ENCODE measurements at regions not wholly inside any gene's neighbourhood (a gene's known extent, or its start where the extent isn't known, plus 50 kb on each side); places are given as distances from the start of the nearest gene placed in this dataset.

- H3K36me3 ChIP-seq (ENCODE audit: control insufficient read depth in 2 of 2, insufficient read depth in 2 of 2, low read length in 2 of 2), result no peaks in the 10 kb centered on the region
- no peak overlapping the region for H3K9ac ChIP-seq (ENCODE audit: low read length in 2 of 2)
- H3K27ac ChIP-seq (ENCODE audit: low read length), result no peak overlapping the region
- H3K9me3 ChIP-seq (ENCODE audit: control insufficient read depth in 2 of 2, low read length in 2 of 2), result no peaks in the 10 kb centered on the region
- no peaks in the 10 kb centered on the region for H3K4me1 ChIP-seq (ENCODE audit: control insufficient read depth, insufficient read depth, low read length)
- no peak overlapping the region for H3K4me3 ChIP-seq (ENCODE audit: low read length in 2 of 2)
- no peaks in the 10 kb centered on the region for H3K27me3 ChIP-seq (ENCODE audit: control insufficient read depth in 1 of 2, insufficient read depth in 2 of 2, low read length in 2 of 2)
Measured at GRCh38 chr6:81484251-81484650, 268.2 kb downstream of the TENT5A start.

- Histone ChIP-seq H3K9me3 (ENCODE audit: control insufficient read depth in 2 of 2, low read length in 2 of 2) (no peaks in the 10 kb centered on the region), H3K9ac (ENCODE audit: low read length in 2 of 2) (no peak overlapping the region), H3K4me3 (ENCODE audit: low read length in 2 of 2) (no peak overlapping the region), H3K27ac (ENCODE audit: low read length) (no peak overlapping the region), H3K27me3 (ENCODE audit: control insufficient read depth in 1 of 2, insufficient read depth in 2 of 2, low read length in 2 of 2) (no peaks in the 10 kb centered on the region), H3K4me1 (ENCODE audit: control insufficient read depth, insufficient read depth, low read length) (no peaks in the 10 kb centered on the region), H3K36me3 (ENCODE audit: control insufficient read depth in 2 of 2, insufficient read depth in 2 of 2, low read length in 2 of 2) (no peaks in the 10 kb centered on the region)
Measured at GRCh38 chr6:81480139-81480538, 272.3 kb downstream of the TENT5A start.

- Histone ChIP-seq H3K9me3 (ENCODE audit: control insufficient read depth in 2 of 2, low read length in 2 of 2) (no peaks in the 10 kb centered on the region), H3K27me3 (ENCODE audit: control insufficient read depth in 1 of 2, insufficient read depth in 2 of 2, low read length in 2 of 2) (no peaks in the 10 kb centered on the region), H3K4me3 (ENCODE audit: low read length in 2 of 2) (no peak overlapping the region), H3K36me3 (ENCODE audit: control insufficient read depth in 2 of 2, insufficient read depth in 2 of 2, low read length in 2 of 2) (no peaks in the 10 kb centered on the region), H3K9ac (ENCODE audit: low read length in 2 of 2) (no peak overlapping the region), H3K27ac (ENCODE audit: low read length) (no peak overlapping the region), H3K4me1 (ENCODE audit: control insufficient read depth, insufficient read depth, low read length) (no peaks in the 10 kb centered on the region)
Measured at GRCh38 chr6:81476881-81477280, 275.6 kb downstream of the TENT5A start.

GRCh38 chr6:81475646-81476045 lies 276.8 kb downstream of the TENT5A start:
- Histone ChIP-seq H3K9me3 (ENCODE audit: control insufficient read depth in 2 of 2, low read length in 2 of 2) (no peaks in the 10 kb centered on the region), H3K27ac (ENCODE audit: low read length) (no peak overlapping the region), H3K27me3 (ENCODE audit: control insufficient read depth in 1 of 2, insufficient read depth in 2 of 2, low read length in 2 of 2) (no peaks in the 10 kb centered on the region), H3K36me3 (ENCODE audit: control insufficient read depth in 2 of 2, insufficient read depth in 2 of 2, low read length in 2 of 2) (no peaks in the 10 kb centered on the region), H3K4me1 (ENCODE audit: control insufficient read depth, insufficient read depth, low read length) (no peaks in the 10 kb centered on the region), H3K4me3 (ENCODE audit: low read length in 2 of 2) (no peak overlapping the region), H3K9ac (ENCODE audit: low read length in 2 of 2) (no peak overlapping the region)

- Histone ChIP-seq H3K27me3 (ENCODE audit: control insufficient read depth in 1 of 2, insufficient read depth in 2 of 2, low read length in 2 of 2) (no peaks in the 10 kb centered on the region), H3K36me3 (ENCODE audit: control insufficient read depth in 2 of 2, insufficient read depth in 2 of 2, low read length in 2 of 2) (no peaks in the 10 kb centered on the region), H3K27ac (ENCODE audit: low read length) (no peak overlapping the region), H3K9me3 (ENCODE audit: control insufficient read depth in 2 of 2, low read length in 2 of 2) (no peaks in the 10 kb centered on the region), H3K4me3 (ENCODE audit: low read length in 2 of 2) (no peak overlapping the region), H3K9ac (ENCODE audit: low read length in 2 of 2) (no peak overlapping the region), H3K4me1 (ENCODE audit: control insufficient read depth, insufficient read depth, low read length) (no peaks in the 10 kb centered on the region)
Measured at GRCh38 chr6:81465859-81466258, 286.6 kb downstream of the TENT5A start.

GRCh38 chr6:81456416-81456815 lies 296.1 kb downstream of the TENT5A start:
- H3K27me3 ChIP-seq (ENCODE audit: control insufficient read depth in 1 of 2, insufficient read depth in 2 of 2, low read length in 2 of 2), result no peaks in the 10 kb centered on the region
- H3K27ac ChIP-seq (ENCODE audit: low read length), result no peak overlapping the region
- H3K4me1 ChIP-seq (ENCODE audit: control insufficient read depth, insufficient read depth, low read length), result no peaks in the 10 kb centered on the region
- H3K4me3 ChIP-seq (ENCODE audit: low read length in 2 of 2), result no peak overlapping the region
- H3K9me3 ChIP-seq (ENCODE audit: control insufficient read depth in 2 of 2, low read length in 2 of 2), result no peaks in the 10 kb centered on the region
- no peaks in the 10 kb centered on the region for H3K36me3 ChIP-seq (ENCODE audit: control insufficient read depth in 2 of 2, insufficient read depth in 2 of 2, low read length in 2 of 2)
- no peak overlapping the region for H3K9ac ChIP-seq (ENCODE audit: low read length in 2 of 2)

- H3K4me3 ChIP-seq (ENCODE audit: low read length in 2 of 2), result no peak overlapping the region
- no peak overlapping the region for H3K27ac ChIP-seq (ENCODE audit: low read length)
- H3K36me3 ChIP-seq (ENCODE audit: control insufficient read depth in 2 of 2, insufficient read depth in 2 of 2, low read length in 2 of 2), result no peaks in the 10 kb centered on the region
- H3K9me3 ChIP-seq (ENCODE audit: control insufficient read depth in 2 of 2, low read length in 2 of 2), result no peaks in the 10 kb centered on the region
- no peaks in the 10 kb centered on the region for H3K27me3 ChIP-seq (ENCODE audit: control insufficient read depth in 1 of 2, insufficient read depth in 2 of 2, low read length in 2 of 2)
- no peaks in the 10 kb centered on the region for H3K4me1 ChIP-seq (ENCODE audit: control insufficient read depth, insufficient read depth, low read length)
- H3K9ac ChIP-seq (ENCODE audit: low read length in 2 of 2), result no peak overlapping the region
Measured at GRCh38 chr6:81455641-81456040, 296.8 kb downstream of the TENT5A start.

GRCh38 chr6:81451787-81452186 lies 300.7 kb downstream of the TENT5A start:
- H3K4me3 ChIP-seq (ENCODE audit: low read length in 2 of 2), result no peak overlapping the region
- no peaks in the 10 kb centered on the region for H3K27me3 ChIP-seq (ENCODE audit: control insufficient read depth in 1 of 2, insufficient read depth in 2 of 2, low read length in 2 of 2)
- H3K27ac ChIP-seq (ENCODE audit: low read length), result no peak overlapping the region
- no peaks in the 10 kb centered on the region for H3K4me1 ChIP-seq (ENCODE audit: control insufficient read depth, insufficient read depth, low read length)
- H3K9me3 ChIP-seq (ENCODE audit: control insufficient read depth in 2 of 2, low read length in 2 of 2), result no peaks in the 10 kb centered on the region
- H3K36me3 ChIP-seq (ENCODE audit: control insufficient read depth in 2 of 2, insufficient read depth in 2 of 2, low read length in 2 of 2), result no peaks in the 10 kb centered on the region
- no peak overlapping the region for H3K9ac ChIP-seq (ENCODE audit: low read length in 2 of 2)

GRCh38 chr6:81450180-81450579 lies 302.3 kb downstream of the TENT5A start:
- Histone ChIP-seq H3K4me3 (ENCODE audit: low read length in 2 of 2) (no peak overlapping the region), H3K27ac (ENCODE audit: low read length) (no peak overlapping the region), H3K4me1 (ENCODE audit: control insufficient read depth, insufficient read depth, low read length) (no peaks in the 10 kb centered on the region), H3K27me3 (ENCODE audit: control insufficient read depth in 1 of 2, insufficient read depth in 2 of 2, low read length in 2 of 2) (no peaks in the 10 kb centered on the region), H3K36me3 (ENCODE audit: control insufficient read depth in 2 of 2, insufficient read depth in 2 of 2, low read length in 2 of 2) (no peaks in the 10 kb centered on the region), H3K9me3 (ENCODE audit: control insufficient read depth in 2 of 2, low read length in 2 of 2) (no peaks in the 10 kb centered on the region), H3K9ac (ENCODE audit: low read length in 2 of 2) (no peak overlapping the region)

GRCh38 chr6:81446509-81446908 lies 306.0 kb downstream of the TENT5A start:
- H3K4me3 ChIP-seq (ENCODE audit: low read length in 2 of 2), result no peak overlapping the region
- no peak overlapping the region for H3K9ac ChIP-seq (ENCODE audit: low read length in 2 of 2)
- no peak overlapping the region for H3K27ac ChIP-seq (ENCODE audit: low read length)
- H3K27me3 ChIP-seq (ENCODE audit: control insufficient read depth in 1 of 2, insufficient read depth in 2 of 2, low read length in 2 of 2), result no peaks in the 10 kb centered on the region
- no peaks in the 10 kb centered on the region for H3K4me1 ChIP-seq (ENCODE audit: control insufficient read depth, insufficient read depth, low read length)
- peaks cover 0 to 1% of the 10 kb centered on the region in 2 donors for H3K9me3 ChIP-seq (ENCODE audit: control insufficient read depth in 2 of 2, low read length in 2 of 2)
- no peaks in the 10 kb centered on the region for H3K36me3 ChIP-seq (ENCODE audit: control insufficient read depth in 2 of 2, insufficient read depth in 2 of 2, low read length in 2 of 2)

GRCh38 chr6:81439417-81439816 lies 313.1 kb downstream of the TENT5A start:
- Histone ChIP-seq H3K4me1 (ENCODE audit: control insufficient read depth, insufficient read depth, low read length) (no peaks in the 10 kb centered on the region), H3K9ac (ENCODE audit: low read length in 2 of 2) (no peak overlapping the region), H3K9me3 (ENCODE audit: control insufficient read depth in 2 of 2, low read length in 2 of 2) (peaks cover 0 to 9% of the 10 kb centered on the region in 2 donors), H3K27me3 (ENCODE audit: control insufficient read depth in 1 of 2, insufficient read depth in 2 of 2, low read length in 2 of 2) (no peaks in the 10 kb centered on the region), H3K36me3 (ENCODE audit: control insufficient read depth in 2 of 2, insufficient read depth in 2 of 2, low read length in 2 of 2) (no peaks in the 10 kb centered on the region), H3K4me3 (ENCODE audit: low read length in 2 of 2) (no peak overlapping the region), H3K27ac (ENCODE audit: low read length) (no peak overlapping the region)
